Stimulated activated naive CD4-positive, alpha-beta T cell treated with Interleukin-2 at 50 U/mL for 16 hours (primary cell): ENCODE measurements at regions not wholly inside any gene's neighbourhood (a gene's known extent, or its start where the extent isn't known, plus 50 kb on each side); places are given as distances from the start of the nearest gene placed in this dataset.
"Not testable (repeated sequence)": the region's sequence is repeated elsewhere in the genome, so short reads cannot be mapped to it uniquely, and the experiment has no call there.

Experiments
- DNase-seq: peaks from one replicate; lab custom pipeline; 2025; lab: John Stamatoyannopoulos, UW

DNA sequence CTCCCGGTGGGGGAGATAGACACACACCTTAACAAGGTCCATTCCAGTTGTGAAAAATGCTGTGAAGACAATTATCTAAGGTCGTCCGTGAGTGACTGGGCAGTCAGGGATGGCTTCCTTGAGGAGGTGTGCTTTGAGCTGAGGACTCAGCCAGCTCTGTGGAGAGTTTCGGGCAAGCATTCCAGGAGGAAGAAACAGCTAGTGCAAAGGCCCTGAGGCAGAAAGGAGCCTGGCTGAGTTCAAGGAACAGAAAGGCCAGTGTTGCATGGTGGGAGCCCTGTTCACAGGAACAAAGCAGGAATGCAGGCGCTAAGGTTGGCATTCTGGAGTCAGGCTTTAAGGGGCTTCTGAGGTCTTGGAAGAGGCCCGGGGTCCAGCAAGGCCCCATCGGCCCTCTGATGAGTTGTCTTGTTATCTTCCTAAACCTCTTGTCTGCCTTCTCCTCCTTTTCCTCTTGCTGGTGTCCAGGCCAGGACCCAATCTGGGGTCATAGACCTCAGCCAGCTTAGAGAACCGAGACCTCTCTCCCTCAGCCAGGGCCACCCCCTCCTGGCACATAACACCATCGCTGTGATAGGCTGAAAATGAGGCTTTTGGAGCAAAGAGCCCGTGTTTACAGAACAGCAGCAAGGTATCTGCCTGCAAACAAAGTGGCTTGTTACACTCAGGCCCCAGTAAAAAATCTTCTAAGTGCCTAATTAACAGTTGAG is 270.2 kb upstream of the MVB12B start:
- no peak for DNase-seq

DNA sequence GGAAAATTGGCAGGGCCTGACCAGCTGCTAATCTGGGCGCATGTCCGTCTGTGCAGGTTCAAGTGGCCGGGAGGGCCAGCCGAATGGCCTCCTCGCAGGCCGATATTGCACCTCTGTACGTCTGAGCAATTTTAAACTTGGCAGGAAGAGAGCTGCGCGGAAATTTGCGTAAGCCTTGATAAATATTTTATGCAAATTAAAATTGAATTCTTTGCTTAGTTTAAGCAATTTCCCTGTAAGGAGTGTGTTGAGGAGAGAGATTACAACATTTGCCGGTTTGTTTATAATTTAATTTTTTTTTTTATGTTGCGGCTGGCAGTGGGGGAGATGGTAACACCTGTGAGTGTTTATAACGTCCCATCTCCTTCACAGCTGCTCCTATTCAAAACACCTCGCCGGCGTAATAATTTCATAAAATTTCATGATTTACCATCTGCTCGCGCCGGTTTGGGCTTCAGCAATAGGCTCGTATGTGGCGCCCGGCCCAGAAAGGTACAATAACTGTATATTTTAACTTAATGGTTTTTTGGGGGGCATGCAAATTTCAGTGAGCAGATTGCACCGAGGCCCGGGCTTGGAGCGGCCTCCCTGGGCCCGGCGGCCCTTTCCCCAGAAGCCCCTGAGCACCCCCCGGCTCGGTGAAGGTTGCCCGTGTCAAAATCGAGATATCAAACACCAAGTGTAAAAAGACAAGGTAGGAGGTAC is 269.4 kb upstream of the MVB12B start:
- no peak for DNase-seq

- no peak for DNase-seq
Measured at GRCh38 chr9:126058011-126058531, 268.6 kb upstream of the MVB12B start.

- no peak for DNase-seq
Measured at GRCh38 chr9:126058591-126058990, 268.0 kb upstream of the MVB12B start.

DNA sequence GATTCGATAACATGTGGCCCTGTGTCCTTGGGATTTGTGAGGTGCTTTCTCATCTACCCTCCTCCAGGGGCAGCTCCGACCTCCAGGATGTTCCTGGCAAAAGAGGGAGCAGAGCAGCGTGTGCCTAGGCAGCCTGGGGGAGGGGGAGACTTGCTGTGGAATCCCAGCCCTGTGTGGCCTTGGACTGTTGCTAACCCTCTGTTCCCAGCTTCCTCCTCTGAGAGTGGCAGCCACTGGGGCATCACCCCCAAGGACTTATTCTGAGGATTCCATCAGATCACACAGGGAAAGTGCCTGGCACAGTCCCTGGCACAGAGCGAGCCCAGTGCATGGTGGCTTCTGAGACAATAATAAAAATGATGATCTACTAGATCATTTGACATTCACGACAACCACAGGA is 265.1 kb upstream of the MVB12B start:
- DNase-seq = no peak

DNA sequence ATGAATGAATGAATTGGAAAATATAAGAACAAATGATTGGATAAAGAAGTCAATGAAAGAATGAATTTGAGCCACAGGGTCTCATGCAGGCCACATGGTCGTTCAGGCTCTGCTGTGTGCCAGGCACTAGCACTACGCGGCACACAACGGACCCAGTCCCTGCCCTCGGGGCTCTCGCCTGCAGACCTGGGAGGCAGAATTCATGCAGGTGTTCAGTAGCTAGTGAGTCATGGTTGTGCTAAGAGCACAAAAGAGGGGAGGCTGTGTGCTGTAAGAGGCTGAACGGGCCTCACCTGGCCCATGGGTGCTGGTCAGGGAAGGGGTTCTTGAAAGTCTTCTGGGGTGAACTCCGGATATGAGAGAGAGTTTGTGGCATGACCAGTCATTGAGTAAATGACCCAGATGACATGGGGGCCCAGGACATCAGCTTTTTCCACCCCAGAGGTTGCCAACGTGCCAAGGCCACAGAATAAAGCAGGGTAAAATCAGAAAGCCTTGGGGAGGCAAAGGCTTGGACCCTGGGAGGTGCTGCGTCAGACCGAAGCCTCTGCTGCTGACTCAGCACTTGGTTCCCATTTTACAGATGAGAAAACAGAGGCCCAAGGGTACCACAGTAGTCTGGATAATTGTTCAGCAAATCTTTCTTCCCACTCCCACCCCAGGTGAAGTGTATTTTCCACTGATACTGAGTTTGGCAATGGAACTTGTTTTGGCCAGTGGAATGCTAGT is 264.3 kb upstream of the MVB12B start:
- DNase-seq = no peak

DNA sequence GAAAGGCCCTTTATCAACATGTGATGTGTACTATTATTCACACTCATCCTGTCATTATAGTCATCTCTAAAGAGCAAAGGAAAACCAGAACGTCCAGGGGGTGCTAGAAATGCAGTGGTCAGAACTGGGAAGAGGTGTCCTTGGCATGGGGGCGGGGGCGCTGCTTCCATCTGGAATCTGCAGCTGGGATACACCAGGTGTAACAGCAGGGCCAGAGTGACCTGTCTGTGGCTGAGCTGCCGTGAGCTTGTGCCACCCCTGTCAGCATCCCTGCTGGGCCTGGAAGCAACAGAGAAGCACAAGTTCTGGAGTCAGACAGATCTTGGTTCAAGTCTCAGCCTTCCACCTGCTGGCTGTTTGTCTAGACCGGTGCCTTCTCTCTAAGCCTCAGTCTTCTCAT is 263.3 kb upstream of the MVB12B start:
- DNase-seq = no peak

GRCh38 chr9:126066131-126066530 is 260.5 kb upstream of the MVB12B start:
- no peak for DNase-seq

DNA sequence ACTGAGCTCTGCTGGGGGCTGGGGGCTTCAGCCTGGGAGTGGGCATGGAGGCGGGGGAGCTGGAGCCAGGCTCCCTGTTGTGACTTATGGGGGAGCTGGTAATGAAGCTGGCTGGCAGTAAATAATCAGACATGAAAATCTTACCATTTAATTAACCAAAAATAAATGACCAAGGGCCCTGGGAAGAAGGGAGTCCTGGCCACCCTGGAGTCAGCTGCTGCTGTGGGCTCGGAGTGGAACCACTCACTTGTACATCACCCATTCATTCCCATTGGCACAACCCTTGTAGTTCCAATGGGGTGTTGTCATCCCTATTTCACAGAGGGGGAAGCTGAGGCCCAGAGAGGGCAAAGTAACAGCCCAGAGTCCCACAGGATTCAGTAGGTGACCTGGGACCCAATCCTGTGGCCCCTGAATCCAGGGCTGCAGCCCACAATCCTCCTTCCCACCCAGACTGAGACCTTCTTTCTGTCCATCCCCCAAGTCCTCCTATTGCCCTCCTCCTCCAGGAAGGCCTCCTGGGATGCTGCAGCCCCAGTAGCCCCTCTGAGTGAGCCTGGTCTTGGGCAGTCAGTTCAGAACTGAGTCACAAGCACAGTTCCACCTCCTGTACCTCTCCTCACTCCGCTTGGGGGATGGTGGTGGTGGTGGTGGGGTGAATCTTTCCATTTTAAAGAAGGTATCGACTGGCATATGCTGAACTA is 259.4 kb upstream of the MVB12B start:
- DNase-seq = no peak

- no peak for DNase-seq
Measured at GRCh38 chr9:126068534-126069230, 257.9 kb upstream of the MVB12B start.

GRCh38 chr9:126069400-126069955 is 257.2 kb upstream of the MVB12B start:
- DNase-seq = no peak

DNA sequence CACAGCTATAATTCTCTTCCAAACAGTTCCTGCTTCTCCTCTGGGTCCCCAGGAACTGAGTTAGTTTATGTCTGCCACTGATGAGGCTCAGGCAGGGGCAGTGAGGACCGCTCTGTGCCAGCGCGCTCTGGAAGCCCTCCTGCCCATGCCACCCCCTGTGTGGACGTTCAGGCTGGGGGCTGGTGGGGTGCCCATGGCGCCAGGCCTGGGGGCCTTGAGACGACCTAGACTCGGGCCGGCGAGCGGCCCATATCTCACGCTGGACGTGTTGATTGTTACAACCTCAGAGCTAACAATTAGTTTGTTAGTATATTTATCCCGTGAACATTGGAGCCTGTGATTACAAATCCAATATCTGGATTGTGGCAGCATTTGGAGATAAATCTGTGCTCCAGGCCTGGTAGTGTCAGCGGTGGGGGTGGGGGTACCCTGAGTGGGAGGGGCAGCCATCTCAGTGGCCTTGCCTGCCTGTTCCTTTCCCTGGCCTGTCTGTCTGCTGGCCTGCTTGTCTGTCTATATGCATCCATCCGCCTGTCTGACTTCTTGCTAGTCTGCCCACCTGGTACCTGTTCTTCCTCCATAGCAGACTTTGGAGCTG is 256.5 kb upstream of the MVB12B start:
- DNase-seq = no peak

DNA sequence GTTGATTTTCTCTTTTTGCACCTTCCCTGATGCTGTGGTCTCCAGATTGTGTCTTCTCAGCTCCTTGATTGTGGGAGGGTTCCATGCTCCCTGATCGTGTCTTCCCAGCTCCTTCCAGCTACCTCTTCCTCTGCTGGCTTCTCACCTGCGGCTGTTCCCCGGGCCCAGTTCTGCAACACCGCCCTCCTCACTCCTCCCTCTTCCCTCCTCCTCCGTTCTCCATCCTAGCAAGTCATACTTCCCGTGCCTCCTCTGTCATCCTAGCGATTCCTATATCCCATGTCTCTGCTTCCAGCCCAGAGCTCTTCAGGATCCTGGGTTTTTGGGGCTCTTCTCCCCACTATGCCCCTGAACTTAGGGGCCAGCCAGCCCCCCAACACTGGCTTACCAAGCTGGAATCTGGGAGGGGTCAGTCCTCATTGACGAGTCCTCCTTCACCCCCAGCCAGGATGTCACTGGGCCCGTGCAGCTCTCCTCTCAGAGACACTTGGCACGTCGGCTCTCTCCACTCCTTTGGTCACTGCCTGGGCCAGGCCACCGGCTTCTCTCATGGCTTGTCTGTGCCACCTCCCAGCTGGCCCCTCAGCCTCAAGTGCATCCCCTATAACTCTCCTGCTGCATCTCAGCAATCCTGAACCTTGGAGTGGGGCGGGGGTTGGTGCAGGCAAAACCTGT is 255.4 kb upstream of the MVB12B start:
- no peak for DNase-seq

- DNase-seq = not testable (repeated sequence)
Measured at GRCh38 chr9:126077656-126078055, 249.0 kb upstream of the MVB12B start.

DNA sequence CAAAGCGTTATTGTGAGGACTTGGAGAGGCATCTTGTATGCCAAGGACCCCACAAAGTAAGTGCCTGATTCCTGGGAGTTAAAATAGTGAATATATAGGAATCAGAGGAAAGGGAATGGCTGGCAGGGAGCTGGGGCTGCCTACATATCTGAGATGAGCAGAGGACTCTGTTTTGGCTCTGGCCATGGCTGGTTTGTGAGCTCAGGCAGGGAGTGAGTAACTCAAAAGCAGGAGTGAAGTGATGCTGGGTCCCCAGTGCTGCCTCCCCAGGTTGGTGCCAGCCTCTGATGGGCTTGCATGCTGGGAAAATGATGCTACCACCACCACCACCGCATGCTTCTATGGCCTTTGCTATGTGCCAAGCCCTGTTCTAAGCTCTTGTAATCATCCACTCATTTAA is 246.0 kb upstream of the MVB12B start:
- no peak for DNase-seq

- no peak for DNase-seq
Measured at GRCh38 chr9:126081746-126082145, 244.9 kb upstream of the MVB12B start.

- DNase-seq = no peak
Measured at GRCh38 chr9:126084008-126084407, 242.6 kb upstream of the MVB12B start.

- DNase-seq = no peak
Measured at GRCh38 chr9:126084696-126085095, 241.9 kb upstream of the MVB12B start.

GRCh38 chr9:126085170-126085569 is 241.5 kb upstream of the MVB12B start:
- DNase-seq = no peak

DNA sequence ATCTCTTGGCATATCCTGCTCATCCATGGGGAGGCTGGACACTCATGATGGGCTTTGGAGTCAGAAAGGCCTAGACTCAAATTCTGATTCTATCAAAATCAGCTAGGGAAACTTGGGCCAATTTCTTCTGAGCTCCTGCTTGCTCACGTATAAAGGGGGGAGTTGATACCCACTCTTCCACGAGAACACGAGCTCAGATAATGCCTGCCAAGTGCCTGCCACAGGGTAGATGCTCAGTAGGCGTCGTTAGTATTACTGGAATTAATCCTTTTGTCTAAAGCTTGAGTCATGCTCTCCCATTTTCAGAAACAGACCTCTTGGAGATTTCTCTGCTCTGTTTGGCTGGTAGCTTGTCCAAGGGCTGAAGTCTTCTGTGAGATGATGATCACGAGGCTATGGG is 238.3 kb upstream of the MVB12B start:
- no peak for DNase-seq
